ENCODE measurements at regions not wholly inside any gene's neighbourhood (a gene's known extent, or its start where the extent isn't known, plus 50 kb on each side); places are given as distances from the start of the nearest gene placed in this dataset.

DNA sequence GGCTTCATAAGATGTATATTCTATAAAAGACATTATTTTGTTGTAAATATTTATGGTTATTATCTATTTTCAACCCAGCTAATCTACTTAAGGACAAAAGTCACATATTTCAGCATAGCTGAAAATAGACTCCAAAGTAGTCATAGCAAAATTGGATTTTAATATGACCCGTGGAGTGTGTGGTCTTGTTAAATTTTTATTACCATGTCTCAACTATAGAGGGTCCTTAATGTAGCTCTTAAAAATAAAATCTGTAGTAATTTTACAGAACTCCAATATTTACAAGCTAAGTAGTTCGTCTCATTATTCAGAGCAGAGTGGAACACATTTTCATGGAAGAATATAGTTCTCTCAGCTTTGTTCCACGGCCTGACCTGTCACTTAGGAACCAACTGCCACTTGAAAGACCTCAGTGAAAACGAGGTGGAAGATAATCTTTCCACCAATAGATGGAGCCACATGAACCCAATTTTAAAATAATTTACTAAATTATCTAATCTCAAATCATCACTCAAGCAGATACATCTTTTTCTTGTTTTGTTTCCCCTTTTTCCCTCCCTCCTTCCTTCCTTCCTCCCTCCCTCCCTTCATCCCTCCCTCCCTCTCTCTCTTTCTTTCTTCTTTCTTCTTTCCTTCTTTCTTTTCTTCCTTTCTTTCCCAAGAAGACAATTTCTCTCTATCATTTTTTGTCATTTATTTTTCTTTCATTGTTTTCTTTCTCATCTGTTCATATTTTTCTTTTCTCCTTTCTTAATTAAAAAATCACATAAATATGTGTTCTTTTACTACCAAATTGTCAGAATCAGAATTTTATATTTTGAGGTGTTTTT is 97.2 kb downstream of the CLDN1 start:
- no peaks in the 10 kb centered on the region for H3K9me3 ChIP-seq (replicated peaks in 1 of 2; ENCODE audit: control insufficient read depth in 2 of 2, insufficient read depth in 1 of 2, low read depth in 1 of 2, low read length in 2 of 2)
- H2AK5ac ChIP-seq (ENCODE audit: low read depth, low read length): no peak overlapping the region
- H2BK12ac ChIP-seq (ENCODE audit: low read length): no peak overlapping the region
- H3K18ac ChIP-seq (ENCODE audit: low read length): no peak overlapping the region
- peak; percentile 9 for DNase-seq (ENCODE audit: low spot score)
- H2BK120ac ChIP-seq (ENCODE audit: low read depth, low read length): no peak overlapping the region
- no peak overlapping the region for H3K9ac ChIP-seq (ENCODE audit: low read depth, low read length, poor library complexity)
- H2AFZ ChIP-seq (ENCODE audit: low read length): no peak overlapping the region
- no peaks in the 10 kb centered on the region for H3K36me3 ChIP-seq (replicated peaks in 1 of 2; ENCODE audit: control insufficient read depth in 2 of 2, insufficient read depth in 2 of 2, low read length in 2 of 2)
- H2BK15ac ChIP-seq (ENCODE audit: low read length): no peak overlapping the region
- no peak overlapping the region for H4K8ac ChIP-seq (ENCODE audit: low read depth, low read length)
- no peaks in the 10 kb centered on the region for H3K27me3 ChIP-seq (ENCODE audit: control insufficient read depth in 3 of 3, insufficient read depth in 3 of 3, low read depth in 1 of 3, low read length in 3 of 3)
- H3K4ac ChIP-seq (ENCODE audit: low read length): no peak overlapping the region
- H3K4me2 ChIP-seq (ENCODE audit: insufficient read depth, low read length, poor library complexity, severe bottlenecking): no peak overlapping the region
- H3K4me3 ChIP-seq (ENCODE audit: low read length in 2 of 2): no peak overlapping the region
- H3K14ac ChIP-seq (ENCODE audit: low read length): no peak overlapping the region
- H3K79me1 ChIP-seq (ENCODE audit: low read depth, low read length): no peaks in the 10 kb centered on the region
- no peak overlapping the region for H3K23ac ChIP-seq (ENCODE audit: low read depth, low read length, poor library complexity)
- H4K91ac ChIP-seq (ENCODE audit: low read depth, low read length, poor library complexity): no peak overlapping the region
- no peak overlapping the region for H2BK5ac ChIP-seq (ENCODE audit: low read length)
- no peaks in the 10 kb centered on the region for H3K4me1 ChIP-seq (ENCODE audit: control insufficient read depth in 2 of 2, insufficient read depth in 1 of 2, low read depth in 1 of 2, low read length in 2 of 2)
- no CpG with 5 or more reads among the region's 4 CpGs for WGBS, 2 donors (ENCODE audit: extremely low coverage in 2 of 2, insufficient read length in 2 of 2, insufficient replicate concordance in 1 of 2)
- no peak overlapping the region for H3K27ac ChIP-seq (replicated peaks; ENCODE audit: low read length)

- Histone ChIP-seq H3K14ac (ENCODE audit: low read length) (no peak overlapping the region), H3K4ac (ENCODE audit: low read length) (no peak overlapping the region), H3K27me3 (ENCODE audit: control insufficient read depth in 3 of 3, insufficient read depth in 3 of 3, low read depth in 1 of 3, low read length in 3 of 3) (no peaks in the 10 kb centered on the region), H2BK12ac (ENCODE audit: low read length) (no peak overlapping the region), H2AK5ac (ENCODE audit: low read depth, low read length) (no peak overlapping the region), H3K27ac (replicated peaks; ENCODE audit: low read length) (no peak overlapping the region), H3K9me3 (replicated peaks in 1 of 2; ENCODE audit: control insufficient read depth in 2 of 2, insufficient read depth in 1 of 2, low read depth in 1 of 2, low read length in 2 of 2) (no peaks in the 10 kb centered on the region), H2BK5ac (ENCODE audit: low read length) (no peak overlapping the region), H2BK15ac (ENCODE audit: low read length) (no peak overlapping the region), H3K4me3 (ENCODE audit: low read length in 2 of 2) (no peak overlapping the region), H3K4me2 (ENCODE audit: insufficient read depth, low read length, poor library complexity, severe bottlenecking) (no peak overlapping the region), H3K4me1 (ENCODE audit: control insufficient read depth in 2 of 2, insufficient read depth in 1 of 2, low read depth in 1 of 2, low read length in 2 of 2) (no peaks in the 10 kb centered on the region), H3K36me3 (replicated peaks in 1 of 2; ENCODE audit: control insufficient read depth in 2 of 2, insufficient read depth in 2 of 2, low read length in 2 of 2) (no peaks in the 10 kb centered on the region), H3K9ac (ENCODE audit: low read depth, low read length, poor library complexity) (no peak overlapping the region), H4K8ac (ENCODE audit: low read depth, low read length) (no peak overlapping the region), H2BK120ac (ENCODE audit: low read depth, low read length) (no peak overlapping the region), H2AFZ (ENCODE audit: low read length) (no peak overlapping the region), H3K23ac (ENCODE audit: low read depth, low read length, poor library complexity) (no peak overlapping the region), H3K79me1 (ENCODE audit: low read depth, low read length) (no peaks in the 10 kb centered on the region), H3K18ac (ENCODE audit: low read length) (no peak overlapping the region), H4K91ac (ENCODE audit: low read depth, low read length, poor library complexity) (no peak overlapping the region)
- WGBS, 2 donors (ENCODE audit: extremely low coverage in 2 of 2, insufficient read length in 2 of 2, insufficient replicate concordance in 1 of 2): no CpG with 5 or more reads among the region's 4 CpGs
- no peak for DNase-seq (ENCODE audit: low spot score)
Observed at GRCh38 chr3:190224456-190224855, 97.8 kb downstream of the CLDN1 start.

GRCh38 chr3:190222916-190223315 is 99.3 kb downstream of the CLDN1 start:
- Histone ChIP-seq H3K27me3 (ENCODE audit: control insufficient read depth in 3 of 3, insufficient read depth in 3 of 3, low read depth in 1 of 3, low read length in 3 of 3) (no peaks in the 10 kb centered on the region), H4K91ac (ENCODE audit: low read depth, low read length, poor library complexity) (no peak overlapping the region), H3K9ac (ENCODE audit: low read depth, low read length, poor library complexity) (no peak overlapping the region), H3K36me3 (replicated peaks in 1 of 2; ENCODE audit: control insufficient read depth in 2 of 2, insufficient read depth in 2 of 2, low read length in 2 of 2) (no peaks in the 10 kb centered on the region), H2BK120ac (ENCODE audit: low read depth, low read length) (no peak overlapping the region), H3K4me1 (ENCODE audit: control insufficient read depth in 2 of 2, insufficient read depth in 1 of 2, low read depth in 1 of 2, low read length in 2 of 2) (no peaks in the 10 kb centered on the region), H3K14ac (ENCODE audit: low read length) (no peak overlapping the region), H2AK5ac (ENCODE audit: low read depth, low read length) (no peak overlapping the region), H4K8ac (ENCODE audit: low read depth, low read length) (no peak overlapping the region), H3K27ac (replicated peaks; ENCODE audit: low read length) (no peak overlapping the region), H2BK15ac (ENCODE audit: low read length) (no peak overlapping the region), H3K4me3 (ENCODE audit: low read length in 2 of 2) (no peak overlapping the region), H2BK12ac (ENCODE audit: low read length) (no peak overlapping the region), H3K9me3 (replicated peaks in 1 of 2; ENCODE audit: control insufficient read depth in 2 of 2, insufficient read depth in 1 of 2, low read depth in 1 of 2, low read length in 2 of 2) (no peaks in the 10 kb centered on the region), H3K79me1 (ENCODE audit: low read depth, low read length) (no peaks in the 10 kb centered on the region), H2AFZ (ENCODE audit: low read length) (no peak overlapping the region), H3K4me2 (ENCODE audit: insufficient read depth, low read length, poor library complexity, severe bottlenecking) (no peak overlapping the region), H2BK5ac (ENCODE audit: low read length) (no peak overlapping the region), H3K4ac (ENCODE audit: low read length) (no peak overlapping the region), H3K18ac (ENCODE audit: low read length) (no peak overlapping the region), H3K23ac (ENCODE audit: low read depth, low read length, poor library complexity) (no peak overlapping the region)
- no peak for DNase-seq (ENCODE audit: low spot score)
- WGBS, 2 donors (ENCODE audit: extremely low coverage in 2 of 2, insufficient read length in 2 of 2, insufficient replicate concordance in 1 of 2): no CpG with 5 or more reads among the region's 4 CpGs

- WGBS, 2 donors (ENCODE audit: extremely low coverage in 2 of 2, insufficient read length in 2 of 2, insufficient replicate concordance in 1 of 2): no CpG with 5 or more reads among the region's 3 CpGs
Observed at GRCh38 chr3:190222360-190222759, 99.9 kb downstream of the CLDN1 start.

More at GRCh38 chr3:190222360-190222759, 99.9 kb downstream of the CLDN1 start:
- Histone ChIP-seq H3K9ac (ENCODE audit: low read depth, low read length, poor library complexity) (no peak overlapping the region), H3K9me3 (replicated peaks in 1 of 2; ENCODE audit: control insufficient read depth in 2 of 2, insufficient read depth in 1 of 2, low read depth in 1 of 2, low read length in 2 of 2) (no peaks in the 10 kb centered on the region), H3K36me3 (replicated peaks in 1 of 2; ENCODE audit: control insufficient read depth in 2 of 2, insufficient read depth in 2 of 2, low read length in 2 of 2) (no peaks in the 10 kb centered on the region), H3K79me1 (ENCODE audit: low read depth, low read length) (no peaks in the 10 kb centered on the region), H3K4me2 (ENCODE audit: insufficient read depth, low read length, poor library complexity, severe bottlenecking) (no peak overlapping the region), H3K18ac (ENCODE audit: low read length) (no peak overlapping the region), H2BK5ac (ENCODE audit: low read length) (no peak overlapping the region), H2AFZ (ENCODE audit: low read length) (no peak overlapping the region), H3K27me3 (ENCODE audit: control insufficient read depth in 3 of 3, insufficient read depth in 3 of 3, low read depth in 1 of 3, low read length in 3 of 3) (no peaks in the 10 kb centered on the region), H2BK120ac (ENCODE audit: low read depth, low read length) (no peak overlapping the region), H3K27ac (replicated peaks; ENCODE audit: low read length) (no peak overlapping the region), H3K4ac (ENCODE audit: low read length) (no peak overlapping the region), H2BK12ac (ENCODE audit: low read length) (no peak overlapping the region), H3K14ac (ENCODE audit: low read length) (no peak overlapping the region), H3K4me3 (ENCODE audit: low read length in 2 of 2) (no peak overlapping the region), H3K23ac (ENCODE audit: low read depth, low read length, poor library complexity) (no peak overlapping the region), H2BK15ac (ENCODE audit: low read length) (no peak overlapping the region), H3K4me1 (ENCODE audit: control insufficient read depth in 2 of 2, insufficient read depth in 1 of 2, low read depth in 1 of 2, low read length in 2 of 2) (no peaks in the 10 kb centered on the region), H2AK5ac (ENCODE audit: low read depth, low read length) (no peak overlapping the region), H4K91ac (ENCODE audit: low read depth, low read length, poor library complexity) (no peak overlapping the region), H4K8ac (ENCODE audit: low read depth, low read length) (no peak overlapping the region)
- no peak for DNase-seq (ENCODE audit: low spot score)
